ENCODE measurements at regions not wholly inside any gene's neighbourhood (a gene's known extent, or its start where the extent isn't known, plus 50 kb on each side); places are given as distances from the start of the nearest gene placed in this dataset.
"Not testable (repeated sequence)": the region's sequence is repeated elsewhere in the genome, so short reads cannot be mapped to it uniquely, and the experiment has no call there.

- DNase-seq, result no peak
Measured at GRCh38 chrX:45527834-45528233, 327.2 kb upstream of the DIPK2B start.

GRCh38 chrX:45524805-45525204 is 324.1 kb upstream of the DIPK2B start:
- no peak for DNase-seq

- DNase-seq, result no peak
Measured at GRCh38 chrX:45524296-45524695, 323.6 kb upstream of the DIPK2B start.

GRCh38 chrX:45518552-45518951 is 317.9 kb upstream of the DIPK2B start:
- DNase-seq, result no peak

GRCh38 chrX:45517090-45517973 is 316.7 kb upstream of the DIPK2B start:
- DNase-seq, result no peak

- no peak for DNase-seq
Measured at GRCh38 chrX:45515262-45516215, 314.9 kb upstream of the DIPK2B start.

- DNase-seq, result no peak
Measured at GRCh38 chrX:45513042-45513441, 312.4 kb upstream of the DIPK2B start.

- no peak for DNase-seq
Measured at GRCh38 chrX:45508454-45508853, 307.8 kb upstream of the DIPK2B start.

GRCh38 chrX:45506149-45506730 is 305.6 kb upstream of the DIPK2B start:
- DNase-seq, result no peak

- no peak for DNase-seq
Measured at GRCh38 chrX:45505214-45505613, 304.5 kb upstream of the DIPK2B start.

GRCh38 chrX:45503787-45504362 is 303.2 kb upstream of the DIPK2B start:
- DNase-seq, result not testable (repeated sequence)

GRCh38 chrX:45502396-45502795 is 301.7 kb upstream of the DIPK2B start:
- DNase-seq, result no peak

- DNase-seq, result no peak
Measured at GRCh38 chrX:45497290-45497689, 296.6 kb upstream of the DIPK2B start.

GRCh38 chrX:45485719-45486118 is 285.0 kb upstream of the DIPK2B start:
- DNase-seq, result no peak

GRCh38 chrX:45479835-45480422 is 279.3 kb upstream of the DIPK2B start:
- no peak for DNase-seq

GRCh38 chrX:45479196-45479834 is 278.6 kb upstream of the DIPK2B start:
- DNase-seq, result no peak

- DNase-seq, result no peak
Measured at GRCh38 chrX:45472968-45473367, 272.3 kb upstream of the DIPK2B start.

GRCh38 chrX:45467537-45467936 is 266.9 kb upstream of the DIPK2B start:
- not testable (repeated sequence) for DNase-seq

- not testable (repeated sequence) for DNase-seq
Measured at GRCh38 chrX:45455732-45456131, 255.1 kb upstream of the DIPK2B start.

- no peak for DNase-seq
Measured at GRCh38 chrX:45454290-45454689, 253.6 kb upstream of the DIPK2B start.

- no peak for DNase-seq
Measured at GRCh38 chrX:45449982-45450381, 249.3 kb upstream of the DIPK2B start.

- DNase-seq, result no peak
Measured at GRCh38 chrX:45447995-45448394, 247.3 kb upstream of the DIPK2B start.
